ENCODE measurements at regions not wholly inside any gene's neighbourhood (a gene's known extent, or its start where the extent isn't known, plus 50 kb on each side); places are given as distances from the start of the nearest gene placed in this dataset.

DNA sequence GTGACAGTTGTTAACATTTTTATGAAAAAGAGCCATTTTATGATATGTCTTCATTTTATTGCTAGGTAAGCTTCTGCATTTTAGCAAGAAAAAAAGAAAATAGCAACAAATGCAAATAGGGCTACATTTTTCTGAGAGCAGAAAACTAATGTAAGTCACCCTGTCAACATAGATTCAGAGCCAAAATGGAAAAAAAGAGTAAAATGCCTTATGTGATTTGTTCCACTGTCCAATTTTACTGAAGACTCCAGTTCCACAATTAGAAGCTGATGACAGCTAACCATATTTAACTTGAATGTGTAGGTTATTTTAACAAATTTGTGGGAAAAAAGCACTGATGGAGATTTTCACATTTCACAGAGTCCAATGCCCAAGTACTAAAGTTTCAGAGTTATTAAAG, 772.3 kb downstream of the FAT4 start:
- no peaks in the 10 kb centered on the region for H3K36me3 ChIP-seq (replicated peaks; ENCODE audit: control insufficient read depth, insufficient read depth, low read length)
- no peaks in the 10 kb centered on the region for H3K27me3 ChIP-seq (ENCODE audit: control insufficient read depth, insufficient read depth, low read length)
- no peak overlapping the region for H3K4me3 ChIP-seq (ENCODE audit: insufficient read depth, low read depth, low read length)
- no peak for DNase-seq

DNA sequence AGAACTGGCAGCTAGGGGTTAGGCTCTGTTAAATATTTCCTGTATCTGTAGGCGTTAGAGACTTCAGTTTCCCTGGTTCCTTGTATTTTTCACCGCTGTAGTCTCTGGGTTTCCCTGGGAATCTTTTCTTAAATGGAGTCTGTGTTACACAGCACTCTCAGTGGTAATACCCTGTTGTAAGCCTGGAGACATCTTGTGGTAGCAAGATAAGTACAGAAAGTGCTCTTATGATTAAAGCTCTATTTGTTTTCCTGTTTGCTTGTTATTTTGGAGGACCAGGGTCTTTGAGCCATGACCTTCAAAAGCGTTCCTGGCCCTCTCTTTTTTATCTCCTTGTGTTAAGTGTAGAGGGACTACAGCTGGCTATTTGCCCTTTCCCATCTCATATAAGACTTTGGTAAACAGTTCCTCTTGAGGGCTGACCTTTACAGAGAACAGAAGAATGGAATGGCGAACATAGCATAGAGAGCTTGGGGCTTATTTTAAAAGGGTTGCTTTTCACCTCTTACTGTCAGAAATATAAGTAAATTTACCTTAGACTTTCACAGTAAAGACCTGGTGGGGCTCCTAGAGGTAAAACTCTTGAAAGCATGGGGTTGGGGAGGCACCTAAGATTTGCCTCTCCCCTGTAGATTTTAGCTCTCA, 782.5 kb downstream of the FAT4 start:
- no peak for DNase-seq
- Histone ChIP-seq H3K4me3 (ENCODE audit: insufficient read depth, low read depth, low read length) (no peak overlapping the region), H3K27me3 (ENCODE audit: control insufficient read depth, insufficient read depth, low read length) (no peaks in the 10 kb centered on the region), H3K36me3 (replicated peaks; ENCODE audit: control insufficient read depth, insufficient read depth, low read length) (no peaks in the 10 kb centered on the region)

DNA sequence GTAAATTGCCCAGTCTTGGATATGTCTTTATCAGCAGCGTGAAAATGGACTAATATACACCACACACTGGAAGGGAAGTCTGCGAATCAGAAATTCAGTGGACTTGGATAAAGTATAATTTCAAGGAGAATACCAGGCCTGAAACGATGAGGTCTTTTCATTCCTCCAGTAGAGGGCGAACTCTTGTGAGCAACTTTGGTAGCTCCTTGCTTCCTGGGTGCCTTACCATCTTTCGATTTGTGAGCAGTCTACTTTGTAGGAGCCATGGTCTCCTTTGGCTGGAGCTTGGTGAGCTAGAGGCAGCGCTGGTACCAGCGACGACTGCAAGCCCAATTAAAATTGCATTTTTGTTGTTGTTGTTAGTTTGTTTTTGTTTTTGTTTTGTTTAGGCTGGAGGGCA, 791.9 kb downstream of the FAT4 start:
- H3K4me3 ChIP-seq (ENCODE audit: insufficient read depth, low read depth, low read length), result no peak overlapping the region
- H3K27me3 ChIP-seq (ENCODE audit: control insufficient read depth, insufficient read depth, low read length), result no peaks in the 10 kb centered on the region
- DNase-seq, result peak; percentile 2
- H3K36me3 ChIP-seq (replicated peaks; ENCODE audit: control insufficient read depth, insufficient read depth, low read length), result no peaks in the 10 kb centered on the region

DNA sequence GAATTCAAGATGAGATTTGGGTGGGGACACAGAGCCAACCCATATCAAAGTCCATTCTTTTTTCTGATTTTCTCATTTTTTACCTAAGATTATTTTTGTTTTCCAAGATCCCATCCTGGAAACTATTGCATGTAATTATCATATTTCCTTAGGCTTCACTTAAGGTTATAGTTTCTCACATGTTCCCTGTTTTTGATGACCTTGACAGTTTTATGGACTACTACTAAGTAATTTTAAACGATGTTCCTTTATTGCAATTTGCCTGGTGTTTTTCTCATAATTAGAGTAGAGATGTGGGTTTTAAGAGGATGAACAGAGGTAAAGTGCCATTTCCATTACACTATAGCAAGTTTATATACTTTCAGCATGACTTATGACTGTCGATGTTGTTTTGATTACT, 795.1 kb downstream of the FAT4 start:
- H3K36me3 ChIP-seq (replicated peaks; ENCODE audit: control insufficient read depth, insufficient read depth, low read length), result no peaks in the 10 kb centered on the region
- no peak overlapping the region for H3K4me3 ChIP-seq (ENCODE audit: insufficient read depth, low read depth, low read length)
- DNase-seq, result no peak
- H3K27me3 ChIP-seq (ENCODE audit: control insufficient read depth, insufficient read depth, low read length), result no peaks in the 10 kb centered on the region

DNA sequence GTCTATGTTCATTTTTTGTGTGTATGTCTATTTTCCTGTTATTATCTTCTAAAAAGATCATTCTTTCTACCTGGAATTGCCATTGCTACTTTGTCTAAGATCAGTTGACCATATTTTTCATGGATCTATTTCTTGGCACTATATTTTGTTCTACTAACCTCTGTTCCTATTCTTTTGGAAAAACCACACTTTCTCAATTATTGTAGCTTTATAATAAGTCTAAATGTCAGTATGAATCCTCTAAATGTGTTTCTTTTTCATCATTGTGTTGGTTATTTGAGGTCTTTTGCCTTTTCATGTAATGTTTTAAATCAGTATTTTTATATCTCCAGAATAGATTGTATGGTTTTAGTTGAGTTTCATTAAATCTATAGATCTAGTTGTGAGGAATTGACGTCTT, 798.3 kb downstream of the FAT4 start:
- H3K36me3 ChIP-seq (replicated peaks; ENCODE audit: control insufficient read depth, insufficient read depth, low read length), result no peaks in the 10 kb centered on the region
- no peaks in the 10 kb centered on the region for H3K27me3 ChIP-seq (ENCODE audit: control insufficient read depth, insufficient read depth, low read length)
- H3K4me3 ChIP-seq (ENCODE audit: insufficient read depth, low read depth, low read length), result no peak overlapping the region
- DNase-seq, result no peak

DNA sequence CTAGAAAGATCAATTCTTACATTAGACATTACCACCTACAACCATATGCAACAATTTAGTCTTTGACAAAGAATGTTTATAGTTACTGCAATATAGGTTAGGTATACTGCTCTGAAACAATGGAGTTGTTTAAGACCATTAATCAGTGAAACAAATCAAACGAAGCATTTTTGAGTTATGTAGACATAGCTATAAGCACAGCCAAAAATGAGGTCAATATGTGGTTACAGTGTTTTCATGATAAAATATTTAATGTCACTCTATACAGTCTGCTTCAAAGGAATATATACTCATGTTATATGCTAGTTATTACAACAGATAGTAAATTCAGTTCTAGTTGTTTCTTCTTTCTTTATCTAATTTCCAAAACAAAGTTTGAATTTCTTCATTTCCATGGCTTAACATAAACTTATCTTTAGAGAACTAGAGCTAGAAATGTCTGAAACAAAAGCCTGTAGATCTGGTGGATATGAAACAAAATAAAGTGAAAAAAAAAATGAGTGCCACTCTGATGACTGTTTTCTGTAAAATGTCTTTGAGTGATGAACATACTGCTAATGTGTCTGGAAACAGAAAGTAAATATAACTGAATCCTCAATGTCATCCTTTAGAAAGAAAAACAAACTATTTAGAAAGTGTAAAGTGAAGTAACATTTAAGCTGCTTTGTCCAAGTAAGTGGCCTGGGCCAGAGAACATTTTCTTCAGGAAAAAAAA, 809.0 kb downstream of the FAT4 start:
- Histone ChIP-seq H3K27me3 (ENCODE audit: control insufficient read depth, insufficient read depth, low read length) (no peaks in the 10 kb centered on the region), H3K4me3 (ENCODE audit: insufficient read depth, low read depth, low read length) (no peak overlapping the region), H3K36me3 (replicated peaks; ENCODE audit: control insufficient read depth, insufficient read depth, low read length) (no peaks in the 10 kb centered on the region)
- no peak for DNase-seq

DNA sequence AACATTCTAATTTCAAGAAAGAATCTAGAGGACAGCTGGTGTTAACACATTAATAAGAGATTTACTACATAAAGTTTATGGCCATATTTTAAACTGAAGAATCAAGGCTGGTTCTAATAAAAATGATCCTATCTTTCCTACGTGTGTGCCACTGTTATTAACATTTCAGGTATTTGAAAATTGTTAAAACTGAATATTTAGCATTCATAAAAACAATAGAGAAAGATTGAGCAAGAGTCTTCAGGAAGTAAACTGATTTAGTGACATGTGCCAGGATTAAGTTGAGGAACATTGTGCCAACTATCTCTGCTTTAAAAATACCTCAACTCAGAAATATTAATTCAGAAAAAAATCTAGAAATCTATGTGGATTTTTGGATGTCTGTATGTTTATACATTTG, 810.1 kb downstream of the FAT4 start:
- no peaks in the 10 kb centered on the region for H3K36me3 ChIP-seq (replicated peaks; ENCODE audit: control insufficient read depth, insufficient read depth, low read length)
- H3K4me3 ChIP-seq (ENCODE audit: insufficient read depth, low read depth, low read length), result no peak overlapping the region
- no peak for DNase-seq
- no peaks in the 10 kb centered on the region for H3K27me3 ChIP-seq (ENCODE audit: control insufficient read depth, insufficient read depth, low read length)

DNA sequence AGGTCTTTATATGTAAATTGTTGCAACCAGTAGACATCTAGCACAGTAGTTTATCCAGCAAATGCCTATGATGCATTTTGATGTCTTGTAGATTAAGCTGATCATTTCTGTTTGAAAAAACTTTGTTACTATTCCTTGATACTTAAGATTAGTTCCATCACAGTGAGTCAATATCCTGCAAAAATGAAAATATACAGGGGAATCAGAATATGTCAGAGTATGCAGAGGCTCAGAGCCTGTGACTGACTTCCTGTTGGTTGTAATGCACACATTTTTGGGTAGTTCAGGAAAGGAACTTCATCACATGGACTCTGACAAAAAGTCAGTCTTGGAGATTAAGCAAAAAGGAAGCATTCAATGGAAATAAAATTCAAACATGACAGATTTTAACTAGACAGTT, 815.5 kb downstream of the FAT4 start:
- no peaks in the 10 kb centered on the region for H3K27me3 ChIP-seq (ENCODE audit: control insufficient read depth, insufficient read depth, low read length)
- H3K4me3 ChIP-seq (ENCODE audit: insufficient read depth, low read depth, low read length), result no peak overlapping the region
- H3K36me3 ChIP-seq (replicated peaks; ENCODE audit: control insufficient read depth, insufficient read depth, low read length), result no peaks in the 10 kb centered on the region
- DNase-seq, result no peak

DNA sequence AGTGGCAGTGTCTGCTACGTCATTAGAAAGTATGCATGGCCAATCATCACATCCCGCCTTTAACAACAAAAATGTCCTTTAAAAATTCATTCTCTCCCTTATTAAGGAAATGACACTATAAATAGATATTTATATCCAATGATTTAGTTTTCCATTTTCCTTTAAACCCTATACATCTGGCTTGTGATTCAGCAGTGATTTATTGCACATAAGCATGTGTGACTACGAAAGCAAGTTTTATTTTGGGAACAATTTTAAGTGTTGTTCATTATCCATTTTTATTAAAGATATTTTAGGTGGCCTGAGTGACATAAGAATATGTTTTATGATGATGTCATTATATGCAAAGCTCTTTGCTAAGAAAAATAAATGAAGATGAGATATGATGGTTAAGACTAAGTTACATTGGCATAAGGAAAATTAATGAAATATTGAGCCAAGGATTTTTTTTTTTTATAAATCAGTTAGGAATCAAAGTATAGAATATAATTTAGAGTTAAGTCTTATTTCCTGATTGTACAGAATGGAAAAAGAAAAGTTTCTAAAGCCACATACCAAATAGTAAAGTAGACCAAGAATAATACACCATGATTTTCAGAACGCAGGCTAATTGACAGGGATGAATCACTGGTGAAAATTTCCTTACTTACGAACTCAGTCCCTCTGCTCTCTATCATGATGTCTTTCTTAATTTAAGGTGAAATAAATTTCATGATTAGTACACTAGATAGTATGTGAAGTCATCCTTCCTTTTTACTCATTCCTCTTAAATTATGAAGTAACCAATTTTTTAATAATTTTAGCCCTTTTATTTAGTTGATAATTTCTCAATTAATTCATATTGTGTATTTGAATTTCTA, 822.4 kb downstream of the FAT4 start:
- Histone ChIP-seq H3K27me3 (ENCODE audit: control insufficient read depth, insufficient read depth, low read length) (no peaks in the 10 kb centered on the region), H3K36me3 (replicated peaks; ENCODE audit: control insufficient read depth, insufficient read depth, low read length) (no peaks in the 10 kb centered on the region), H3K4me3 (ENCODE audit: insufficient read depth, low read depth, low read length) (no peak overlapping the region)
- DNase-seq, result no peak

DNA sequence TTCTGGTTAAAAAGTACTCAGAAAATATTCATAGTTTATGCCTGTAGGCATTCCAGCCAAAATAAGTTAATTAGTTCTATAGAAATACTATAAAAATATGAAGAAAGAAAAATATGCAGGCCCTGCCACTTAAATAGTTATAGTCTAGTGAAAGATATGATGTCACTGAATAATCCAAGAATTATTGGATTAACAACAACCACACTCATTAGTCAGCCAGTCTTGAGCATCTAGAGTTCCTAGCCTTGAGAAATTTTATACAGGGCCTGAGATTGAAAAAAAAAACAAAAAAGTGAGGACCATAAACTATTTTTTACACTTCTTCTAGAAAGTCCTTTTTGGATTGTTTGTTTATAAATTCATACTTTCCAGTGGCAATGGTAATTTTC, 823.0 kb downstream of the FAT4 start:
- Histone ChIP-seq H3K4me3 (ENCODE audit: insufficient read depth, low read depth, low read length) (no peak overlapping the region), H3K36me3 (replicated peaks; ENCODE audit: control insufficient read depth, insufficient read depth, low read length) (no peaks in the 10 kb centered on the region), H3K27me3 (ENCODE audit: control insufficient read depth, insufficient read depth, low read length) (no peaks in the 10 kb centered on the region)
- DNase-seq, result no peak

DNA sequence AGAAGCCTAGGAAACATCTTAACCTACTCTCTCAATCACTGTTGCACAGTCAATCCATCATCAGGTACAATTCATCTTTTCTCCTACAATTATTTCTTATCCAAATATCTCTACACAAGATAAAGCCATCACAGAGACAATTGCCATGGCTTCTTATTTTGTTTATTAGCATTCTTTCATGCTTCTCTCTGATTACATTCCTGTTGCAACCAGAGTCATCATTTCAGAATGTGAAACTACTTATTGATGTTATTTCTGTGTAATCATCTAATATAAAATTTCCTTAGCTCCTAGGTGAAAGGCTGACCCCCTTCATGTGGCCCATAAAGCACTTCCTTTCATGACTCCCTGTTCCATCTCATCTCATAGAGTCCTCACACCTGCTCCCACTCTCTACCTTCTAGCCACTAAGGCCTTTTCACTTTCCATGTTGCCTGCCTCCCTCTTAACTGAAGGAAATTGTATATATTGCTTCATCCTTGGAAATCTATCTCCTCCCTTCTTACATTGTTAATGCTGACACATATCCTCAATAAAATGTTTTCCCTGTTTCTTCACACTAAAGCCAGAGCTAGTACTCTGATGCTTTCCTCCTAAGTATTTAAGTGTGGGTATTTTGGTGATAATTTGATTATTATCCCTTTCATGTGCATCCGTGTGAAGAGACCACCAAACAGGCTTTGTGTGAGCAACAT, 829.9 kb downstream of the FAT4 start:
- DNase-seq, result no peak
- no peaks in the 10 kb centered on the region for H3K36me3 ChIP-seq (replicated peaks; ENCODE audit: control insufficient read depth, insufficient read depth, low read length)
- H3K4me3 ChIP-seq (ENCODE audit: insufficient read depth, low read depth, low read length), result no peak overlapping the region
- no peaks in the 10 kb centered on the region for H3K27me3 ChIP-seq (ENCODE audit: control insufficient read depth, insufficient read depth, low read length)

DNA sequence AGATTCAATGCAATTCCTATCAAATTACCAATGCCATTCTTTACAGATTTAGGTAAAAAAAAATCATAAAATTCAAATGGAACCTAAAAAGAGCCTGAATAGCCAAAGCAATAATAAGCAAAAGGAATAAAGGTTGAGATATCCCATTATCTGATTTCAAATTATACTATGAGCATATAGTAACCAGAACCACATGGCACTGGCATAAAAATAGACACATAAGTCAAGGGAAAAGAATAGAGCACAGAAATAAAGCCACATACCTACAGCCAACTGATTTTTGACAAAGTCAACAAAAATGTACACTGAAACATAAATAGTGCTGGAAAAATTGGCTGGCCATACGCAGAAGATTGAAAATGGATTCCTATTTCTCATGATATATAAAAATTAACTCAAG, 853.7 kb downstream of the FAT4 start:
- no peak overlapping the region for H3K4me3 ChIP-seq (ENCODE audit: insufficient read depth, low read depth, low read length)
- DNase-seq, result no peak

DNA sequence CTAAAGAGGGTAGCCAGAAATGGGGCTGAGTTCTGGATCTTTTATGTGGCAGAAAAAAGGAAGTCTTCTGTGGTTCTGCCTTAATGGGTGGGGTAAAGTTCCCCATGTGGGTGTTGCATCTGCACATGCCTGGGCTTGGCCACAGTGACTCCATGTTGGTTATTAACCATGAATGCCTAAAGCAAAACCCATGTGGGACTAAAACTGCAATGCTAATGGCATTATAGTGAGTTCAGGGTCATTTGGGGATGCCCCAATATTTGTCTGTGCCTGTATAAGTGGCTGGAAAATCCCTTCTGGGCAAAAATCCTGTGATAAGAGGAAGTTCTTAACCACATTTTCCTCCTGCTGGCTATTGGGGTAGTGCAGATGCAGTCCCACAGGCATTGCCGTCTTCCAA, 857.4 kb downstream of the FAT4 start:
- Histone ChIP-seq H3K27me3 (ENCODE audit: control insufficient read depth, insufficient read depth, low read length) (no peaks in the 10 kb centered on the region), H3K36me3 (replicated peaks; ENCODE audit: control insufficient read depth, insufficient read depth, low read length) (no peaks in the 10 kb centered on the region), H3K4me3 (ENCODE audit: insufficient read depth, low read depth, low read length) (no peak overlapping the region)
- DNase-seq, result no peak

More for the DNA sequence above, 853.7 kb downstream of the FAT4 start:
- Histone ChIP-seq H3K36me3 (replicated peaks; ENCODE audit: control insufficient read depth, insufficient read depth, low read length) (no peaks in the 10 kb centered on the region), H3K27me3 (ENCODE audit: control insufficient read depth, insufficient read depth, low read length) (no peaks in the 10 kb centered on the region)

DNA sequence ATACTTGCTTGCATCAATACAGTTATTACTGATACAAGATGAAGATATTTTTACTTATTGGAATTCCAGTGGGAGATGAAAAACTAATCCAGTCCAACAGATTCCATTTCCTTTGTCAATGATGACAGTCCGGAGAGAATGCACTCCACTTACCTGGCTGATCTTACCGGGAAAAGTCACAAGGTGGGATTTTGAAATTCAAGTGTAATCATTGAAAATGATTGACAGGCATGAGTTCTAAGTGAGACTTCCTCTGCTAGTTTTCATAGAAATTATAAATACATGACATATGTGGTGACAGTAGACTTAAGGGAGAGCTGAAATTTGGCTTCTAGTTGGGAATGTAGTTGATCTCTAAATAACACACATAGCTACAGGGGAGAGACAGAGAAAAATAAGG, 859.9 kb downstream of the FAT4 start:
- Histone ChIP-seq H3K4me3 (ENCODE audit: insufficient read depth, low read depth, low read length) (no peak overlapping the region), H3K36me3 (replicated peaks; ENCODE audit: control insufficient read depth, insufficient read depth, low read length) (no peaks in the 10 kb centered on the region), H3K27me3 (ENCODE audit: control insufficient read depth, insufficient read depth, low read length) (no peaks in the 10 kb centered on the region)
- no peak for DNase-seq

Measured in H7 (cell line).